ENCODE measurements at regions not wholly inside any gene's neighbourhood (a gene's known extent, or its start where the extent isn't known, plus 50 kb on each side); places are given as distances from the start of the nearest gene placed in this dataset.

GRCh38 chrX:39653691-39654090, 444.1 kb downstream of the BCOR start:
- DNase-seq = no peak

GRCh38 chrX:39654183-39654925, 443.4 kb downstream of the BCOR start:
- DNase-seq = no peak

GRCh38 chrX:39654952-39655351, 442.8 kb downstream of the BCOR start:
- no peak for DNase-seq

- no peak for DNase-seq
These were observed 436.4 kb downstream of the BCOR start for GRCh38 chrX:39661116-39661907.

GRCh38 chrX:39665830-39666518, 431.8 kb downstream of the BCOR start:
- no peak for DNase-seq

GRCh38 chrX:39667191-39667590, 430.6 kb downstream of the BCOR start:
- no peak for DNase-seq

- no peak for DNase-seq
These were observed 429.8 kb downstream of the BCOR start for GRCh38 chrX:39667736-39668482.

- DNase-seq = no peak
These were observed 428.1 kb downstream of the BCOR start for GRCh38 chrX:39669668-39670067.

- no peak for DNase-seq
These were observed 427.5 kb downstream of the BCOR start for GRCh38 chrX:39670281-39670680.

- no peak for DNase-seq
These were observed 425.4 kb downstream of the BCOR start for GRCh38 chrX:39672405-39672804.

GRCh38 chrX:39674490-39675161, 423.1 kb downstream of the BCOR start:
- DNase-seq = no peak

GRCh38 chrX:39675162-39675553, 422.6 kb downstream of the BCOR start:
- no peak for DNase-seq

- DNase-seq = peak; percentile 1
These were observed 422.1 kb downstream of the BCOR start for GRCh38 chrX:39675619-39676018.

- no peak for DNase-seq
These were observed 421.3 kb downstream of the BCOR start for GRCh38 chrX:39676434-39676833.

- no peak for DNase-seq
These were observed 420.2 kb downstream of the BCOR start for GRCh38 chrX:39677585-39677977.

- DNase-seq = no peak
These were observed 419.6 kb downstream of the BCOR start for GRCh38 chrX:39677978-39678791.

GRCh38 chrX:39678914-39679313, 418.8 kb downstream of the BCOR start:
- DNase-seq = no peak

- DNase-seq = no peak
These were observed 418.1 kb downstream of the BCOR start for GRCh38 chrX:39679497-39680157.

- DNase-seq = no peak
These were observed 415.9 kb downstream of the BCOR start for GRCh38 chrX:39681885-39682284.

GRCh38 chrX:39682778-39683177, 415.0 kb downstream of the BCOR start:
- DNase-seq = no peak

GRCh38 chrX:39688219-39688575, 409.6 kb downstream of the BCOR start:
- DNase-seq = no peak

All from NCI-H226 (cell line).